ENCODE measurements at regions not wholly inside any gene's neighbourhood (a gene's known extent, or its start where the extent isn't known, plus 50 kb on each side); places are given as distances from the start of the nearest gene placed in this dataset.

GRCh38 chr1:80915491-80915890 is 885.2 kb upstream of the ADGRL2 start:
- TF ChIP-seq EZH2phosphoT487 (IDR thresholded peaks at IDR 0.05; ENCODE audit: insufficient read depth, low read depth) (no peak), EZH2 (IDR thresholded peaks at IDR 0.05; ENCODE audit: insufficient read depth, poor library complexity, severe bottlenecking) (no peak)

Measured in GM23248 (cell line).